ENCODE measurements at regions not wholly inside any gene's neighbourhood (a gene's known extent, or its start where the extent isn't known, plus 50 kb on each side); places are given as distances from the start of the nearest gene placed in this dataset.

DNA sequence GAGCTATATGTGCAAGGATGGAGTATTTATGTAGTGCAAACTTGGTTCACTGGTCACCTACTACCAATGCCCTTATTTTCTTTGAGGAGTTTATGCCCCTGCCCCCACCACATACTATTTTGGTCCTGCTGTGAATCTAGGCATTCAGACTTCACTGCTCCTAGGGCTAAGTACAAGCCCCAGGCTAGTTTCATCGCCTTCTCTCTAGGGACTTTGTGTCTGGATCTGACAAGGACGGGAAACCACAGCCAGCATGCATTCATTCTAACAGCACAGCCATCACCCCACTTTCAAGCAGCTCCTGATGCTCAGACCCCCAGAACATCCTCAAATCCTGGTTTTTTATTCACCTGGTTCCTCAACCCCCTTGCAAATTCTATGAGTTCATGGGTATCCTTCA lies 56.8 kb downstream of the DRD1 start:
- TF ChIP-seq EZH2phosphoT487 (IDR thresholded peaks at IDR 0.05; ENCODE audit: borderline replicate concordance, low read depth) (no peak), SMC3 (IDR thresholded peaks at IDR 0.05; ENCODE audit: low read depth, low read length) (no peak), FOXM1 (IDR thresholded peaks at IDR 0.05; ENCODE audit: low read depth) (no peak), TAF1 (IDR thresholded peaks at IDR 0.05; ENCODE audit: borderline replicate concordance, low read depth, low read length) (no peak), SIN3A (IDR thresholded peaks at IDR 0.05; ENCODE audit: borderline replicate concordance, low read depth, low read length) (no peak), TCF12 (IDR thresholded peaks at IDR 0.05) (no peak), GABPA (IDR thresholded peaks at IDR 0.05; ENCODE audit: low read depth) (no peak)
- TF ChIP-seq, protein P1, sequence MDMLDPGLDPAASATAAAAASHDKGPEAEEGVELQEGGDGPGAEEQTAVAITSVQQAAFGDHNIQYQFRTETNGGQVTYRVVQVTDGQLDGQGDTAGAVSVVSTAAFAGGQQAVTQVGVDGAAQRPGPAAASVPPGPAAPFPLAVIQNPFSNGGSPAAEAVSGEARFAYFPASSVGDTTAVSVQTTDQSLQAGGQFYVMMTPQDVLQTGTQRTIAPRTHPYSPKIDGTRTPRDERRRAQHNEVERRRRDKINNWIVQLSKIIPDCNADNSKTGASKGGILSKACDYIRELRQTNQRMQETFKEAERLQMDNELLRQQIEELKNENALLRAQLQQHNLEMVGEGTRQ (IDR thresholded peaks at IDR 0.05; ENCODE audit: borderline replicate concordance, low read depth, low read length): no peak
- TF ChIP-seq, protein P2, sequence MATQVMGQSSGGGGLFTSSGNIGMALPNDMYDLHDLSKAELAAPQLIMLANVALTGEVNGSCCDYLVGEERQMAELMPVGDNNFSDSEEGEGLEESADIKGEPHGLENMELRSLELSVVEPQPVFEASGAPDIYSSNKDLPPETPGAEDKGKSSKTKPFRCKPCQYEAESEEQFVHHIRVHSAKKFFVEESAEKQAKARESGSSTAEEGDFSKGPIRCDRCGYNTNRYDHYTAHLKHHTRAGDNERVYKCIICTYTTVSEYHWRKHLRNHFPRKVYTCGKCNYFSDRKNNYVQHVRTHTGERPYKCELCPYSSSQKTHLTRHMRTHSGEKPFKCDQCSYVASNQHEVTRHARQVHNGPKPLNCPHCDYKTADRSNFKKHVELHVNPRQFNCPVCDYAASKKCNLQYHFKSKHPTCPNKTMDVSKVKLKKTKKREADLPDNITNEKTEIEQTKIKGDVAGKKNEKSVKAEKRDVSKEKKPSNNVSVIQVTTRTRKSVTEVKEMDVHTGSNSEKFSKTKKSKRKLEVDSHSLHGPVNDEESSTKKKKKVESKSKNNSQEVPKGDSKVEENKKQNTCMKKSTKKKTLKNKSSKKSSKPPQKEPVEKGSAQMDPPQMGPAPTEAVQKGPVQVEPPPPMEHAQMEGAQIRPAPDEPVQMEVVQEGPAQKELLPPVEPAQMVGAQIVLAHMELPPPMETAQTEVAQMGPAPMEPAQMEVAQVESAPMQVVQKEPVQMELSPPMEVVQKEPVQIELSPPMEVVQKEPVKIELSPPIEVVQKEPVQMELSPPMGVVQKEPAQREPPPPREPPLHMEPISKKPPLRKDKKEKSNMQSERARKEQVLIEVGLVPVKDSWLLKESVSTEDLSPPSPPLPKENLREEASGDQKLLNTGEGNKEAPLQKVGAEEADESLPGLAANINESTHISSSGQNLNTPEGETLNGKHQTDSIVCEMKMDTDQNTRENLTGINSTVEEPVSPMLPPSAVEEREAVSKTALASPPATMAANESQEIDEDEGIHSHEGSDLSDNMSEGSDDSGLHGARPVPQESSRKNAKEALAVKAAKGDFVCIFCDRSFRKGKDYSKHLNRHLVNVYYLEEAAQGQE (IDR thresholded peaks at IDR 0.05; ENCODE audit: low read depth, low read length): no peak
- TF ChIP-seq, protein P3, sequence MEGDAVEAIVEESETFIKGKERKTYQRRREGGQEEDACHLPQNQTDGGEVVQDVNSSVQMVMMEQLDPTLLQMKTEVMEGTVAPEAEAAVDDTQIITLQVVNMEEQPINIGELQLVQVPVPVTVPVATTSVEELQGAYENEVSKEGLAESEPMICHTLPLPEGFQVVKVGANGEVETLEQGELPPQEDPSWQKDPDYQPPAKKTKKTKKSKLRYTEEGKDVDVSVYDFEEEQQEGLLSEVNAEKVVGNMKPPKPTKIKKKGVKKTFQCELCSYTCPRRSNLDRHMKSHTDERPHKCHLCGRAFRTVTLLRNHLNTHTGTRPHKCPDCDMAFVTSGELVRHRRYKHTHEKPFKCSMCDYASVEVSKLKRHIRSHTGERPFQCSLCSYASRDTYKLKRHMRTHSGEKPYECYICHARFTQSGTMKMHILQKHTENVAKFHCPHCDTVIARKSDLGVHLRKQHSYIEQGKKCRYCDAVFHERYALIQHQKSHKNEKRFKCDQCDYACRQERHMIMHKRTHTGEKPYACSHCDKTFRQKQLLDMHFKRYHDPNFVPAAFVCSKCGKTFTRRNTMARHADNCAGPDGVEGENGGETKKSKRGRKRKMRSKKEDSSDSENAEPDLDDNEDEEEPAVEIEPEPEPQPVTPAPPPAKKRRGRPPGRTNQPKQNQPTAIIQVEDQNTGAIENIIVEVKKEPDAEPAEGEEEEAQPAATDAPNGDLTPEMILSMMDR (IDR thresholded peaks at IDR 0.05): no peak
- TF ChIP-seq, protein P4, sequence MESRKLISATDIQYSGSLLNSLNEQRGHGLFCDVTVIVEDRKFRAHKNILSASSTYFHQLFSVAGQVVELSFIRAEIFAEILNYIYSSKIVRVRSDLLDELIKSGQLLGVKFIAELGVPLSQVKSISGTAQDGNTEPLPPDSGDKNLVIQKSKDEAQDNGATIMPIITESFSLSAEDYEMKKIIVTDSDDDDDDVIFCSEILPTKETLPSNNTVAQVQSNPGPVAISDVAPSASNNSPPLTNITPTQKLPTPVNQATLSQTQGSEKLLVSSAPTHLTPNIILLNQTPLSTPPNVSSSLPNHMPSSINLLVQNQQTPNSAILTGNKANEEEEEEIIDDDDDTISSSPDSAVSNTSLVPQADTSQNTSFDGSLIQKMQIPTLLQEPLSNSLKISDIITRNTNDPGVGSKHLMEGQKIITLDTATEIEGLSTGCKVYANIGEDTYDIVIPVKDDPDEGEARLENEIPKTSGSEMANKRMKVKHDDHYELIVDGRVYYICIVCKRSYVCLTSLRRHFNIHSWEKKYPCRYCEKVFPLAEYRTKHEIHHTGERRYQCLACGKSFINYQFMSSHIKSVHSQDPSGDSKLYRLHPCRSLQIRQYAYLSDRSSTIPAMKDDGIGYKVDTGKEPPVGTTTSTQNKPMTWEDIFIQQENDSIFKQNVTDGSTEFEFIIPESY (IDR thresholded peaks at IDR 0.05; ENCODE audit: borderline replicate concordance, low read depth): no peak
- TF ChIP-seq, protein P5, sequence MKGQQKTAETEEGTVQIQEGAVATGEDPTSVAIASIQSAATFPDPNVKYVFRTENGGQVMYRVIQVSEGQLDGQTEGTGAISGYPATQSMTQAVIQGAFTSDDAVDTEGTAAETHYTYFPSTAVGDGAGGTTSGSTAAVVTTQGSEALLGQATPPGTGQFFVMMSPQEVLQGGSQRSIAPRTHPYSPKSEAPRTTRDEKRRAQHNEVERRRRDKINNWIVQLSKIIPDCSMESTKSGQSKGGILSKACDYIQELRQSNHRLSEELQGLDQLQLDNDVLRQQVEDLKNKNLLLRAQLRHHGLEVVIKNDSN (IDR thresholded peaks at IDR 0.05; ENCODE audit: borderline replicate concordance, low read depth): no peak
- TF ChIP-seq, protein P6, sequence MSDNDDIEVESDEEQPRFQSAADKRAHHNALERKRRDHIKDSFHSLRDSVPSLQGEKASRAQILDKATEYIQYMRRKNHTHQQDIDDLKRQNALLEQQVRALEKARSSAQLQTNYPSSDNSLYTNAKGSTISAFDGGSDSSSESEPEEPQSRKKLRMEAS (IDR thresholded peaks at IDR 0.05; ENCODE audit: low read depth): no peak

All from SK-N-SH (cell line).